ENCODE measurements at regions not wholly inside any gene's neighbourhood (a gene's known extent, or its start where the extent isn't known, plus 50 kb on each side); places are given as distances from the start of the nearest gene placed in this dataset.

DNA sequence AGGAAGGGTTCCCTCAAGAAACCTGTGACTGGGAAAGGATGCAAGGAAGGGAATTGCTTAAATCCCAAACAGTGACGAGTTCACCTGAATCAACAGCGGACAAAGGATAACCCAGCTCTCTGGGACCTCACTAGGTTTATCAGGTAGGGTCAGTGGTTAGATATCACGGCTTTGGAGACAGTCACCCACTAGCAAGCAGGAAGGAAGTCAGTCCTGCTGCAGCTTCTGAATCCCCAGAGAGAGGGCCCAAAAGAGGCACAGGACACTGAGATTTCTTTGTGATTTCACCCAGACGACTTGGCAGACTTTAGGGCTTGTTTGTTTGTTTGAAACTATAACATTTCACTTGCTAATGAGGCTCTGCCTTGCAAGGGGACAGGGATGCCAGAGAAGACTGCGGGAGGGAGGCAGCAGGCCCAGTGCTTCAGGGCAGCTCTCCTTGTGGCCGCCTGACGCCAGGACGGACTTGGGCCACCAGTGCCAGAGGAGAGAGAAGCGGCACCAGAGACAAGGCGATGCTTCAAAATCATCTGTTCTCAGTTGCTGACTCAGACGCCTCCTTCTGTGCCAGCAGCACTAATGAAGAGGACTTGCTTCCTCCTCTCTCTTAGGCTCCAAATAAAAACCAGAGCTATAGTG is 275.6 kb upstream of the SLC30A5 start:
- TF ChIP-seq, protein P1, sequence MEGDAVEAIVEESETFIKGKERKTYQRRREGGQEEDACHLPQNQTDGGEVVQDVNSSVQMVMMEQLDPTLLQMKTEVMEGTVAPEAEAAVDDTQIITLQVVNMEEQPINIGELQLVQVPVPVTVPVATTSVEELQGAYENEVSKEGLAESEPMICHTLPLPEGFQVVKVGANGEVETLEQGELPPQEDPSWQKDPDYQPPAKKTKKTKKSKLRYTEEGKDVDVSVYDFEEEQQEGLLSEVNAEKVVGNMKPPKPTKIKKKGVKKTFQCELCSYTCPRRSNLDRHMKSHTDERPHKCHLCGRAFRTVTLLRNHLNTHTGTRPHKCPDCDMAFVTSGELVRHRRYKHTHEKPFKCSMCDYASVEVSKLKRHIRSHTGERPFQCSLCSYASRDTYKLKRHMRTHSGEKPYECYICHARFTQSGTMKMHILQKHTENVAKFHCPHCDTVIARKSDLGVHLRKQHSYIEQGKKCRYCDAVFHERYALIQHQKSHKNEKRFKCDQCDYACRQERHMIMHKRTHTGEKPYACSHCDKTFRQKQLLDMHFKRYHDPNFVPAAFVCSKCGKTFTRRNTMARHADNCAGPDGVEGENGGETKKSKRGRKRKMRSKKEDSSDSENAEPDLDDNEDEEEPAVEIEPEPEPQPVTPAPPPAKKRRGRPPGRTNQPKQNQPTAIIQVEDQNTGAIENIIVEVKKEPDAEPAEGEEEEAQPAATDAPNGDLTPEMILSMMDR (conservative IDR thresholded peaks at IDR 0.05; ENCODE audit: low read depth in 2 of 2): 0 out of 4 replicates have a peak, but pooled peaks of 1 of the 2 experiments have one; percentile 9
- no peak for TF ChIP-seq ZNF331 (CRISPR knock-in tag; IDR thresholded peaks at IDR 0.05; ENCODE audit: low read depth)
- no peak for TF ChIP-seq EZH2 (IDR thresholded peaks at IDR 0.05; ENCODE audit: low read depth, unreplicated experiment)
- no peak for TF ChIP-seq POLR2AphosphoS5 (IDR thresholded peaks at IDR 0.05; ENCODE audit: low read depth)
- TF ChIP-seq EZH2phosphoT487 (IDR thresholded peaks at IDR 0.05; ENCODE audit: unreplicated experiment): no peak
- TF ChIP-seq CREB1 (CRISPR knock-in tag; IDR thresholded peaks at IDR 0.05; ENCODE audit: low read depth): no peak
- no peak for TF ChIP-seq JUNB (IDR thresholded peaks at IDR 0.05; ENCODE audit: unreplicated experiment)
- TF ChIP-seq NANOG (IDR thresholded peaks at IDR 0.05; ENCODE audit: borderline replicate concordance): no peak

All from GM23338 (cell line).